Lower leg skin (tissue), 3 donors: ENCODE measurements at regions not wholly inside any gene's neighbourhood (a gene's known extent, or its start where the extent isn't known, plus 50 kb on each side); places are given as distances from the start of the nearest gene placed in this dataset.

ENCODE experiments used
- CTCF ChIP-seq, 3 donors: fragments of 450-650 bp; IDR thresholded peaks; one replicate each; pipeline ENCODE4 v1.5.1; 2016; ENCODE audit warnings: antibody characterized with exemption in 3 of 3, mild to moderate bottlenecking in 3 of 3, moderate library complexity in 2 of 3
- POLR2A ChIP-seq, 2 donors: fragments of 450-650 bp; IDR thresholded peaks; one replicate each; pipeline ENCODE4 v1.6.1; 2016 to 2017; ENCODE audit warnings: antibody characterized with exemption in 2 of 2, mild to moderate bottlenecking in 1 of 2, moderate library complexity in 1 of 2

- TF ChIP-seq POLR2A (IDR thresholded peaks at IDR 0.05) (no peak), CTCF (IDR thresholded peaks at IDR 0.05) (no peak)
Measured at GRCh38 chr7:118104812-118105441, 79.0 kb upstream of the LSM8 start.
